ENCODE measurements at regions not wholly inside any gene's neighbourhood (a gene's known extent, or its start where the extent isn't known, plus 50 kb on each side); places are given as distances from the start of the nearest gene placed in this dataset.

DNA sequence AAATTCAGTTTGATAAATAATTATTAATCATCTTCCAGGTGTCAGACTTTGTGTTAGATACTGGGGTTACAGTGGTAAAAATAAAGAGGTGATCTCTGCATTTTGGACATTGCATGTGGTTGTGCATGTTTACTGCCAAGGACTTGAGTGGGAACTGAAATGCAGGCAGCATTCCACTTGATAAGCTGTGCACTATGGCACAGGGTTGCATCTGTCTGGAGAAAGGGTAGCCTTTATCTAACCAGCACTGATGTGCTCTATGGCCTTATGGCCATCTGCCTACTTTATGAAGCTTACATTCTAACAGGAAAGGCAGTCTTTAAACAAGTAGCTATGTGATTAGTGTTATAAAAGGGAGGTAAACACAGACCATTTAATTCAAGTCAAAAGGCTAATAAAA, 53.0 kb upstream of the MLIP start:
- TF ChIP-seq CTCF (conservative IDR thresholded peaks at IDR 0.05; ENCODE audit: low read depth, low read length) = no peak
- TF ChIP-seq EZH2phosphoT487 (IDR thresholded peaks at IDR 0.05; ENCODE audit: borderline replicate concordance, low read length) = no peak
- TF ChIP-seq EZH2 (IDR thresholded peaks at IDR 0.05; ENCODE audit: low read length, unreplicated experiment) = no peak

Measured in PC-3 (cell line).